IMR-90 (cell line): ENCODE measurements at regions not wholly inside any gene's neighbourhood (a gene's known extent, or its start where the extent isn't known, plus 50 kb on each side); places are given as distances from the start of the nearest gene placed in this dataset.

Experiments used
- ATAC-seq: fragments of 200-7000 bp; cut with Tn5 transposase; 2 replicates; pipeline ENCODE4 v1.9.1; 2020; ENCODE audit warnings: low read depth, mild to moderate bottlenecking, moderate library complexity
- BruUV-seq: library from RNA; stranded (reverse); fragments of 400-500 nt; replicated peaks from 2 replicates; lab custom pipeline; 2021; lab: Mats Ljungman, UMichigan
- CTCF ChIA-PET: fragments of 300-600 bp; formaldehyde crosslinking; extraction: SDS; loops from one replicate; lab custom pipeline; 2021; ENCODE audit warnings: antibody characterized with exemption; lab: Yijun Ruan, JAX
- POLR2A ChIA-PET: fragments of 300-600 bp; sonication (Branson Sonifier 250); formaldehyde crosslinking; loops from one replicate; lab custom pipeline; 2022; ENCODE audit warnings: antibody characterized with exemption; ENCODE audit not compliant: unreplicated experiment; lab: Charles Lee
- DNase-seq: peaks from one replicate; pipeline ENCODE4 v3.0.0; 2013
- H2AFZ ChIP-seq: replicated peaks from 2 replicates; pipeline ENCODE3; 2013; ENCODE audit warnings: low read length, mild to moderate bottlenecking; ENCODE audit not compliant: poor library complexity
- H2AK5ac ChIP-seq: 2 replicates; pipeline ENCODE4 v1.6.1; 2013; ENCODE audit warnings: low read depth, low read length, inconsistent platforms
- H2AK9ac ChIP-seq: replicated peaks from 2 replicates; pipeline ENCODE3; 2013; ENCODE audit warnings: mild to moderate bottlenecking, low read depth, low read length, moderate library complexity; ENCODE audit not compliant: poor library complexity
- H2BK120ac ChIP-seq: 2 replicates; pipeline ENCODE4 v1.6.1; 2013; ENCODE audit warnings: low read depth, low read length, inconsistent platforms
- H2BK15ac ChIP-seq: 3 replicates; pipeline ENCODE4 v1.6.1; 2013; ENCODE audit warnings: low read depth, low read length, inconsistent platforms
- H2BK20ac ChIP-seq: 2 replicates; pipeline ENCODE4 v1.6.1; 2013; ENCODE audit warnings: low read depth, mild to moderate bottlenecking, inconsistent platforms, low read length, moderate library complexity
- H2BK5ac ChIP-seq: 2 replicates; pipeline ENCODE4 v1.6.1; 2013; ENCODE audit warnings: mild to moderate bottlenecking, low read depth, low read length, inconsistent platforms; ENCODE audit not compliant: poor library complexity, severe bottlenecking
- H3K14ac ChIP-seq: replicated peaks from 2 replicates; pipeline ENCODE4 v1.6.1; 2013; ENCODE audit warnings: low read depth, low read length, inconsistent platforms
- H3K18ac ChIP-seq: 2 replicates; pipeline ENCODE4 v1.6.1; 2013; ENCODE audit warnings: low read depth, low read length, control low read depth
- H3K23ac ChIP-seq: 2 replicates; pipeline ENCODE4 v1.6.1; 2013; ENCODE audit warnings: low read depth, low read length, inconsistent platforms
- H3K27ac ChIP-seq: 2 replicates; pipeline ENCODE4 v1.5.1; 2013; ENCODE audit warnings: mild to moderate bottlenecking, control low read depth, low read length; ENCODE audit not compliant: insufficient read depth
- H3K27me3 ChIP-seq: 2 replicates; pipeline ENCODE4 v1.6.1; 2013; ENCODE audit warnings: low read length; ENCODE audit not compliant: control insufficient read depth, insufficient read depth
- H3K36me3 ChIP-seq: 2 replicates; pipeline ENCODE4 v1.6.1; 2013; ENCODE audit warnings: low read length, mixed read lengths; ENCODE audit not compliant: control insufficient read depth, insufficient read depth
- H3K4ac ChIP-seq: 2 replicates; pipeline ENCODE4 v1.6.1; 2013; ENCODE audit warnings: low read depth, low read length, inconsistent platforms
- H3K4me1 ChIP-seq: 2 replicates; pipeline ENCODE4 v1.6.1; 2013; ENCODE audit warnings: low read length, mixed read lengths; ENCODE audit not compliant: control insufficient read depth, insufficient read depth
- H3K4me2 ChIP-seq: 2 replicates; pipeline ENCODE4 v1.6.1; 2013; ENCODE audit warnings: low read depth, mild to moderate bottlenecking, control low read depth, low read length, moderate library complexity
- H3K4me3 ChIP-seq: 2 replicates; pipeline ENCODE4 v1.5.1; 2013; ENCODE audit warnings: low read depth, mild to moderate bottlenecking, control low read depth, low read length, moderate library complexity; ENCODE audit not compliant: insufficient read depth
- H3K56ac ChIP-seq: 2 replicates; pipeline ENCODE4 v1.6.1; 2013; ENCODE audit warnings: low read length, inconsistent platforms; ENCODE audit not compliant: insufficient read depth; ENCODE audit errors: extremely low read depth
- H3K79me1 ChIP-seq, 2 experiments: 2 replicates each; pipeline ENCODE4 v1.6.1; 2013; ENCODE audit warnings: low read length in 2 of 2, inconsistent platforms in 1 of 2, low read depth in 1 of 2
- H3K9ac ChIP-seq: 2 replicates; pipeline ENCODE4 v1.6.1; 2013; ENCODE audit warnings: low read depth, low read length, control low read depth
- H3K9me1 ChIP-seq: 2 replicates; pipeline ENCODE4 v1.6.1; 2013; ENCODE audit warnings: low read length, inconsistent platforms; ENCODE audit not compliant: insufficient read depth
- H3K9me3 ChIP-seq: 2 replicates; pipeline ENCODE4 v1.6.1; 2013; ENCODE audit warnings: low read length; ENCODE audit not compliant: control insufficient read depth, insufficient read depth
- H4K20me1 ChIP-seq: 2 replicates; pipeline ENCODE4 v1.6.1; 2013; ENCODE audit warnings: low read length, inconsistent platforms; ENCODE audit not compliant: insufficient read depth
- H4K5ac ChIP-seq: 2 replicates; pipeline ENCODE4 v1.6.1; 2013; ENCODE audit warnings: mild to moderate bottlenecking, low read depth, low read length, control low read depth
- H4K8ac ChIP-seq, 2 experiments: 2 replicates each; pipeline ENCODE4 v1.6.1; 2013; ENCODE audit warnings: low read depth in 2 of 2, low read length in 2 of 2, control low read depth in 1 of 2, inconsistent platforms in 1 of 2
- H4K91ac ChIP-seq: 2 replicates; pipeline ENCODE4 v1.6.1; 2013; ENCODE audit warnings: low read depth, low read length, inconsistent platforms; ENCODE audit not compliant: insufficient read depth
- NFE2L2 ChIP-seq: fragments of 150-350 bp; IDR thresholded peaks from 2 replicates; pipeline ENCODE4 v1.6.1; 2016; ENCODE audit warnings: low read depth, mild to moderate bottlenecking, low read length
- POLR2A ChIP-seq: IDR thresholded peaks from 2 replicates; pipeline ENCODE4 v1.6.1; 2012; ENCODE audit warnings: mild to moderate bottlenecking, low read depth, low read length
- RFX5 ChIP-seq: IDR thresholded peaks from 2 replicates; pipeline ENCODE4 v1.8.0; 2012; ENCODE audit warnings: low read depth, mild to moderate bottlenecking, low read length, moderate library complexity
- WGBS, 2 experiments: methylation state at CpG; one replicate each; pipeline versions ENCODE4 v1.1.5 to v1.1.7; 2013; ENCODE audit warnings: missing lambda C conversion rate in 2 of 2; ENCODE audit not compliant: insufficient read length in 1 of 2; ENCODE audit errors: extremely low coverage in 2 of 2; 5-methylcytosine and 5-hydroxymethylcytosine counted together
- dilution Hi-C: fragments of 300-500 bp; cut with HindIII; formaldehyde crosslinking; loops from one replicate; pipeline ENCODE4 v1.14.3; 2018; ENCODE audit warnings: low sequenced_read_pairs; ENCODE audit not compliant: unreplicated experiment
- in situ Hi-C: fragments of 300-500 bp; cut with MboI; formaldehyde crosslinking; loops from 3 replicates; pipeline ENCODE4 v1.14.3; 2019; ENCODE audit warnings: low sequenced_read_pairs, inconsistent platforms, mixed read lengths
- intact Hi-C: fragments of 100-400 bp; cut with micrococcal nuclease; formaldehyde crosslinking; loops from 2 replicates; pipeline ENCODE4 v1.10.0; 2022
- TF ChIP-seq, protein P1 (sequence below): fragments of 150-350 bp; IDR thresholded peaks from 2 replicates; pipeline ENCODE4 v1.6.1; 2017; ENCODE audit warnings: mild to moderate bottlenecking, antibody characterized with exemption, low read length, low read depth

DNA sequence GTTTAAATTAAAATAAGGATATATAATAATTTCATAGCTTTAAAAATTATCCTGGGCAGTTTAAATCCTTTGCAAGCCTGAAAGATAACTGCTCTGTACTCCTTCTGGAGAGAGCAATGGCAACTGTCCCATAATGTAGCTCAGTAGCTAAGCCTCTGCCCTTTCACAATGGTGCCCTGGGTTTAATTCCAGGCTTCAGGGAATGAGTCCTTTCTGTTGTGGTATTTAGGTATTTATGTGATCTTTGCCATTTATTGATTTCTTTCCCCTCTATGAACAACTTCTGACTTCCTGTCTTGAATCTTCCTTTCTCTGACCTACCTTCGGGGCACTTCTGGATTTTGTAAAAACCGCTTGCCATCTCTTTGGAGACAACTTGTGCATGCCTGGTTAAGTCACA, 773.2 kb downstream of the IPMK start:
- ChIA-PET CTCF (no interaction called here), POLR2A (no interaction called here)
- Histone ChIP-seq H4K91ac (no peak overlapping the region), H3K4me2 (no peak overlapping the region), H3K9me3 (no peaks in the 10 kb centered on the region), H3K4ac (no peak overlapping the region), H3K27me3 (no peaks in the 10 kb centered on the region), H2AK9ac (no peak overlapping the region), H2BK15ac (no peak overlapping the region), H3K56ac (no peak overlapping the region), H2AFZ (no peak overlapping the region), H3K9ac (no peak overlapping the region), H3K79me1 (no peaks in the 10 kb centered on the region), H2AK5ac (no peak overlapping the region), H3K4me3 (no peak overlapping the region), H4K20me1 (no peaks in the 10 kb centered on the region), H4K8ac (no peak overlapping the region), H3K14ac (no peak overlapping the region), H2BK120ac (no peak overlapping the region), H2BK20ac (no peak overlapping the region), H3K18ac (no peak overlapping the region), H4K5ac (no peak overlapping the region), H3K36me3 (no peaks in the 10 kb centered on the region), H3K4me1 (no peaks in the 10 kb centered on the region), H3K9me1 (no peaks in the 10 kb centered on the region), H3K23ac (no peak overlapping the region), H2BK5ac (no peak overlapping the region), H3K27ac (no peak overlapping the region)
- in situ Hi-C loops (no loop called here), dilution Hi-C loops (no loop called here), intact Hi-C loops (no loop called here)
- no peak for ATAC-seq
- WGBS, 2 experiments: no CpG with 5 or more reads among the region's 2 CpGs
- TF ChIP-seq, protein P1, sequence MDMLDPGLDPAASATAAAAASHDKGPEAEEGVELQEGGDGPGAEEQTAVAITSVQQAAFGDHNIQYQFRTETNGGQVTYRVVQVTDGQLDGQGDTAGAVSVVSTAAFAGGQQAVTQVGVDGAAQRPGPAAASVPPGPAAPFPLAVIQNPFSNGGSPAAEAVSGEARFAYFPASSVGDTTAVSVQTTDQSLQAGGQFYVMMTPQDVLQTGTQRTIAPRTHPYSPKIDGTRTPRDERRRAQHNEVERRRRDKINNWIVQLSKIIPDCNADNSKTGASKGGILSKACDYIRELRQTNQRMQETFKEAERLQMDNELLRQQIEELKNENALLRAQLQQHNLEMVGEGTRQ: no peak
- TF ChIP-seq NFE2L2 (no peak), RFX5 (no peak), POLR2A (no peak)
- no peak for DNase-seq
- BruUV-seq: no TSS peak
